RWPE2 (cell line): ENCODE measurements at regions not wholly inside any gene's neighbourhood (a gene's known extent, or its start where the extent isn't known, plus 50 kb on each side); places are given as distances from the start of the nearest gene placed in this dataset.

Experiments
- ATAC-seq: fragments of 200-7000 bp; cut with Tn5 transposase; 3 replicates; pipeline ENCODE4 v1.9.1; 2021; ENCODE audit warnings: low read depth
- DNase-seq: peaks from one replicate; pipeline ENCODE4 v3.0.0-alpha.2; 2020; ENCODE audit warnings: low spot score
- H3K27ac ChIP-seq: fragments of 450-650 bp; 2 replicates; pipeline ENCODE4 v1.5.1; 2017; ENCODE audit warnings: mild to moderate bottlenecking; ENCODE audit not compliant: poor library complexity, severe bottlenecking
- H3K27me3 ChIP-seq: fragments of 250-450 bp; sonication (Bioruptor Pico); 2 replicates; pipeline ENCODE4 v1.5.1; 2021; ENCODE audit warnings: mild to moderate bottlenecking, moderate library complexity; ENCODE audit not compliant: insufficient read depth, poor library complexity, severe bottlenecking
- H3K36me3 ChIP-seq: fragments of 250-450 bp; sonication (Bioruptor Pico); 2 replicates; pipeline ENCODE4 v1.5.1; 2020; ENCODE audit warnings: low read depth, mild to moderate bottlenecking, moderate library complexity
- H3K4me1 ChIP-seq: fragments of 250-450 bp; sonication (Bioruptor Pico); 2 replicates; pipeline ENCODE4 v1.5.1; 2021; ENCODE audit warnings: mild to moderate bottlenecking, moderate library complexity; ENCODE audit not compliant: insufficient read depth, poor library complexity, severe bottlenecking
- H3K4me3 ChIP-seq: fragments of 250-450 bp; sonication (Bioruptor Pico); 2 replicates; pipeline ENCODE4 v1.5.1; 2021; ENCODE audit warnings: mild to moderate bottlenecking, moderate library complexity; ENCODE audit not compliant: severe bottlenecking
- H3K9me3 ChIP-seq: fragments of 250-450 bp; sonication (Bioruptor Pico); 2 replicates; pipeline ENCODE4 v1.5.1; 2021; ENCODE audit warnings: mild to moderate bottlenecking, moderate library complexity; ENCODE audit not compliant: severe bottlenecking
- TF ChIP-seq, protein P1 (sequence below): fragments of 450-650 bp; IDR thresholded peaks from one replicate; pipeline ENCODE4 v1.5.1; 2017; ENCODE audit warnings: mild to moderate bottlenecking, moderate library complexity; ENCODE audit not compliant: poor library complexity, severe bottlenecking

DNA sequence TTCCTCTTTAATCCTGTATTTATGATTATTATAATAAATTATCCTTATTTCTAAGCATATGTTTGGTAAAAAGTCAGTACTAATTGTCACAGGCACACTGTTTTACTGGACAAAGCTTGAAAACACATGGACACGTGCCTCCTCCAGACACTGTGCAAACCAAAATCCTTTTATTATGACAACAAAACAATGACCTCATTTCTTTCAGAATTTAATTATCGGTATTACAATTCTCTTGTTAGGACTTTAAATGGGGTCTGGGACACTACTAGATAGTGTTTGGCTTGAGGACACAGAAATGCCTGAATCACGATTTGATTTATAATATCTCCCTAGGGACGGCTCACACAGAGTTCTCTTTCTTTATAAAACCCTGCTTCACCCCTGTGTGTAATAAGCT, 107.3 kb upstream of the IGSF10 start:
- Histone ChIP-seq H3K4me1 (no peaks in the 10 kb centered on the region), H3K27ac (no peak overlapping the region), H3K36me3 (no peaks in the 10 kb centered on the region), H3K9me3 (no peaks in the 10 kb centered on the region), H3K4me3 (no peak overlapping the region), H3K27me3 (no peaks in the 10 kb centered on the region)
- DNase-seq (no peak), ATAC-seq (no peak)
- TF ChIP-seq, protein P1, sequence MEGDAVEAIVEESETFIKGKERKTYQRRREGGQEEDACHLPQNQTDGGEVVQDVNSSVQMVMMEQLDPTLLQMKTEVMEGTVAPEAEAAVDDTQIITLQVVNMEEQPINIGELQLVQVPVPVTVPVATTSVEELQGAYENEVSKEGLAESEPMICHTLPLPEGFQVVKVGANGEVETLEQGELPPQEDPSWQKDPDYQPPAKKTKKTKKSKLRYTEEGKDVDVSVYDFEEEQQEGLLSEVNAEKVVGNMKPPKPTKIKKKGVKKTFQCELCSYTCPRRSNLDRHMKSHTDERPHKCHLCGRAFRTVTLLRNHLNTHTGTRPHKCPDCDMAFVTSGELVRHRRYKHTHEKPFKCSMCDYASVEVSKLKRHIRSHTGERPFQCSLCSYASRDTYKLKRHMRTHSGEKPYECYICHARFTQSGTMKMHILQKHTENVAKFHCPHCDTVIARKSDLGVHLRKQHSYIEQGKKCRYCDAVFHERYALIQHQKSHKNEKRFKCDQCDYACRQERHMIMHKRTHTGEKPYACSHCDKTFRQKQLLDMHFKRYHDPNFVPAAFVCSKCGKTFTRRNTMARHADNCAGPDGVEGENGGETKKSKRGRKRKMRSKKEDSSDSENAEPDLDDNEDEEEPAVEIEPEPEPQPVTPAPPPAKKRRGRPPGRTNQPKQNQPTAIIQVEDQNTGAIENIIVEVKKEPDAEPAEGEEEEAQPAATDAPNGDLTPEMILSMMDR: no peak

DNA sequence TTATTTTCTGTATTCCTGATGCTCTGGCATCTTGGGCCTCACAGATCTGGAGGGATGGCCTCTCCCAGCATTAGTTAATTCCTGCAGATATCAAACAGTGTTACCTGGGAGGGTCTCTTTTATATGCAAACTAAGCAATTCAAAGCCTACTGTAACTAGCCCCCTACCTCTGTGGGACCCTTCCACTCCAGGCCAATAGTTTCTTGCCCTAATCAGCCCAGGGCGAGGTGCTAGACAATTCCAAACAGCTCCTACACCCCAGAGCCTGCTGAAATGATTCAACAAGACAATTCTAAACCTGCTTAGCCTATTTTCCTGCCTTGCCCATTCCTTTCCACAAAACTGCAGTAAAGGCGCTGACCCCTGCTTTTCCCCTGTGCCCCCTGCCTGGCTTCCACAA, 106.6 kb upstream of the IGSF10 start:
- no peaks in the 10 kb centered on the region for H3K9me3 ChIP-seq
- H3K27me3 ChIP-seq: no peaks in the 10 kb centered on the region
- H3K4me3 ChIP-seq: no peak overlapping the region
- H3K27ac ChIP-seq: no peak overlapping the region
- H3K4me1 ChIP-seq: no peaks in the 10 kb centered on the region
- H3K36me3 ChIP-seq: no peaks in the 10 kb centered on the region
- TF ChIP-seq, protein P1: no peak
- DNase-seq: no peak
- ATAC-seq: no peak

DNA sequence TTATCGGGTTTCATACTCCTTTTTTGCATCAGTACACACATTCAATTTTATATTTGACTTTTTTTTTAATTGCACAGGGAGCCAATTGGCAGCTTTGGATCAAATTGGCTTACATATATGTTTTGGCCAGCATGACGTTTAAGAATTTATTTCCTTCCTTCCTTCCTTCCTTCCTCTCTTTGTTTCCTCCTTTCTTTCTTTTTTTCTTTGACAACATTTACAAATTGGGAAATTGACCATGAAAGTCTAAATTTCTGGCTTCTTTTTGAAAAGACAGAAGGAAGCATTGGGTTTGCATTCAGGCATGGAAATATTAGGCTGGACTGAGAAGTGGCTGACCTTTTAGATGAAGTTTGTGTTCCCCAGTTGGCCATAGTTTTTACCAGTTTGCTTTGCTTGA, 103.4 kb upstream of the IGSF10 start:
- Histone ChIP-seq H3K27me3 (no peaks in the 10 kb centered on the region), H3K4me3 (no peak overlapping the region), H3K36me3 (no peaks in the 10 kb centered on the region), H3K4me1 (no peaks in the 10 kb centered on the region), H3K27ac (no peak overlapping the region), H3K9me3 (no peaks in the 10 kb centered on the region)
- DNase-seq: no peak
- TF ChIP-seq, protein P1: no peak
- no peak for ATAC-seq

DNA sequence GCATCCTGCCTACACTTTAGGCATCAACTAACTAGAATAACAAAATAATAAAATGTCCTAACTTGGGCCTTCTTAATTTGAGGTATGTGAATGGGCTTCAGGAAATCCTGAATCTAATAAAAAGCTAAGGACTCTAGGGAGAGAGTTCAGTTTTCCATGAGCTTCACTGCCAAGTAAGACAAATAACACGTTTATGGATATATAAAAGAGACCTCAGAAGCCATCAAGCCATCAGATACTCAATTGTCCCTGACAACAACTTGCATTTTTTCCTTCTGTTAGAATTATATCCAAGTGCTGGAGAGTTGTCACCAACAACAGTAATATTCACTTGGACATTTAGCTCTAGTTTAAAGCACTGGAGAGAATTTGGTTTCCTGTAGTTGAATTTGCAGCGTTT, 102.4 kb upstream of the IGSF10 start:
- Histone ChIP-seq H3K9me3 (no peaks in the 10 kb centered on the region), H3K27me3 (no peaks in the 10 kb centered on the region), H3K4me1 (no peaks in the 10 kb centered on the region), H3K27ac (no peak overlapping the region), H3K4me3 (no peak overlapping the region), H3K36me3 (no peaks in the 10 kb centered on the region)
- TF ChIP-seq, protein P1: no peak
- ATAC-seq (no peak), DNase-seq (no peak)

DNA sequence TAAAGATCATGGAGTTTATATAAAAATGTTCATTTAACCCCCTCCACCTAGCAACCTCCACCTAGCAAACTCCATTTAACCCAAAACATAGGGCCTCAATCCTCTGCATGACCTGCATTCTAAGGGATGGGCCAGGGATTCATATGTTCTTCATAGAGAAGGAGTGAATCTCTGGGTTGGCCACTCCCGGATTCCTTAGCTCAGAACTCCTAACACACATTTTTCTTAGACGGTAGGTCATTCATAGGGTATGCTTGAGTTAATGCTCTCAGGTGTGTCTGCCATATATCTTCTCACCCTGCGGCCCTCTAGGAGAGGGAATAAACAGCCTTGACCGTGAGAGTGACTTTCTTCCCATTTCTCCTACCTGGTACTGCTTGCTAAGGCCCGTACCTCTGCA, 102.0 kb upstream of the IGSF10 start:
- H3K9me3 ChIP-seq: no peaks in the 10 kb centered on the region
- TF ChIP-seq, protein P1: no peak
- DNase-seq (no peak), ATAC-seq (peak; percentile 83)
- no peaks in the 10 kb centered on the region for H3K27me3 ChIP-seq
- no peaks in the 10 kb centered on the region for H3K4me1 ChIP-seq
- no peak overlapping the region for H3K4me3 ChIP-seq
- H3K27ac ChIP-seq: no peak overlapping the region
- no peaks in the 10 kb centered on the region for H3K36me3 ChIP-seq
